GM19239 (cell line): ENCODE measurements at regions not wholly inside any gene's neighbourhood (a gene's known extent, or its start where the extent isn't known, plus 50 kb on each side); places are given as distances from the start of the nearest gene placed in this dataset.
"Not testable (repeated sequence)": the region's sequence is repeated elsewhere in the genome, so short reads cannot be mapped to it uniquely, and the experiment has no call there.

Source experiments
- DNase-seq: peaks from one replicate; pipeline ENCODE4 v3.0.0; 2011; ENCODE audit warnings: low spot score; ENCODE audit not compliant: insufficient read length
- FAIRE-seq: peaks from 2 replicates; lab custom pipeline; 2011; peaks lifted over from hg19 to GRCh38; lab: Jason Lieb, UNC

GRCh38 chr1:177656598-177656997 is 313.3 kb downstream of the SEC16B start:
- FAIRE-seq (no peak), DNase-seq (no peak)

GRCh38 chr1:177650947-177651346 is 318.9 kb downstream of the SEC16B start:
- DNase-seq (no peak), FAIRE-seq (no peak)

GRCh38 chr1:177648731-177649265 is 321.1 kb downstream of the SEC16B start:
- DNase-seq (no peak), FAIRE-seq (no peak)

- FAIRE-seq: no peak
Observed at GRCh38 chr1:177648138-177648537, 321.7 kb downstream of the SEC16B start.

GRCh38 chr1:177646757-177647730 is 322.8 kb downstream of the SEC16B start:
- FAIRE-seq: no peak
- no peak for DNase-seq

More at GRCh38 chr1:177648138-177648537, 321.7 kb downstream of the SEC16B start:
- no peak for DNase-seq

GRCh38 chr1:177645491-177646190 is 324.2 kb downstream of the SEC16B start:
- no peak for FAIRE-seq

GRCh38 chr1:177640687-177641086 is 329.2 kb downstream of the SEC16B start:
- FAIRE-seq (no peak), DNase-seq (no peak)

More at GRCh38 chr1:177645491-177646190, 324.2 kb downstream of the SEC16B start:
- no peak for DNase-seq

GRCh38 chr1:177634151-177634550 is 335.7 kb downstream of the SEC16B start:
- FAIRE-seq, DNase-seq: not testable (repeated sequence)

GRCh38 chr1:177632923-177633615 is 336.8 kb downstream of the SEC16B start:
- FAIRE-seq: no peak

GRCh38 chr1:177631770-177632169 is 338.1 kb downstream of the SEC16B start:
- no peak for DNase-seq
- FAIRE-seq: no peak

More at GRCh38 chr1:177632923-177633615, 336.8 kb downstream of the SEC16B start:
- DNase-seq: no peak

- DNase-seq (no peak), FAIRE-seq (no peak)
Observed at GRCh38 chr1:177629526-177629925, 340.3 kb downstream of the SEC16B start.

GRCh38 chr1:177627148-177627910 is 342.5 kb downstream of the SEC16B start:
- FAIRE-seq: no peak
- no peak for DNase-seq

GRCh38 chr1:177620636-177621190 is 349.1 kb downstream of the SEC16B start:
- FAIRE-seq: no peak

GRCh38 chr1:177615251-177615650 is 354.6 kb downstream of the SEC16B start:
- no peak for FAIRE-seq
- DNase-seq: no peak

More at GRCh38 chr1:177620636-177621190, 349.1 kb downstream of the SEC16B start:
- DNase-seq: no peak

GRCh38 chr1:177611402-177611801 is 358.5 kb downstream of the SEC16B start:
- FAIRE-seq: no peak
- no peak for DNase-seq

- no peak for DNase-seq
- FAIRE-seq: no peak
Observed at GRCh38 chr1:177609953-177610352, 359.9 kb downstream of the SEC16B start.

- no peak for DNase-seq
- no peak for FAIRE-seq
Observed at GRCh38 chr1:177600936-177601335, 368.9 kb downstream of the SEC16B start.

GRCh38 chr1:177600321-177600720 is 369.5 kb downstream of the SEC16B start:
- FAIRE-seq: no peak
- no peak for DNase-seq

GRCh38 chr1:177597393-177597792 is 372.5 kb downstream of the SEC16B start:
- FAIRE-seq: no peak
- DNase-seq: no peak
